ENCODE measurements at regions not wholly inside any gene's neighbourhood (a gene's known extent, or its start where the extent isn't known, plus 50 kb on each side); places are given as distances from the start of the nearest gene placed in this dataset.

GRCh38 chr18:75521816-75522215 is 94.3 kb upstream of the SMIM21 start:
- no peak for DNase-seq
- no peaks in the 10 kb centered on the region for H3K4me1 Mint-ChIP-seq (ENCODE audit: low read depth)
- H3K9me3 Mint-ChIP-seq: no peaks in the 10 kb centered on the region
- no peaks in the 10 kb centered on the region for H3K36me3 Mint-ChIP-seq
- CTCF ChIA-PET: no interaction called here
- no peak overlapping the region for H3K4me3 Mint-ChIP-seq
- H3K27ac Mint-ChIP-seq: no peak overlapping the region
- peaks cover 12% of the 10 kb centered on the region for H3K27me3 Mint-ChIP-seq
- intact Hi-C loops (cut with micrococcal nuclease): no loop called here
- POLR2A ChIA-PET: no interaction called here

GRCh38 chr18:75518007-75518406 is 90.5 kb upstream of the SMIM21 start:
- H3K9me3 Mint-ChIP-seq: no peaks in the 10 kb centered on the region
- POLR2A ChIA-PET: no interaction called here
- intact Hi-C loops (cut with micrococcal nuclease): no loop called here
- H3K4me1 Mint-ChIP-seq (ENCODE audit: low read depth): no peaks in the 10 kb centered on the region
- H3K27ac Mint-ChIP-seq: no peak overlapping the region
- no peaks in the 10 kb centered on the region for H3K36me3 Mint-ChIP-seq
- DNase-seq: no peak
- no peak overlapping the region for H3K4me3 Mint-ChIP-seq
- peaks cover 4% of the 10 kb centered on the region for H3K27me3 Mint-ChIP-seq
- CTCF ChIA-PET: no interaction called here

DNA sequence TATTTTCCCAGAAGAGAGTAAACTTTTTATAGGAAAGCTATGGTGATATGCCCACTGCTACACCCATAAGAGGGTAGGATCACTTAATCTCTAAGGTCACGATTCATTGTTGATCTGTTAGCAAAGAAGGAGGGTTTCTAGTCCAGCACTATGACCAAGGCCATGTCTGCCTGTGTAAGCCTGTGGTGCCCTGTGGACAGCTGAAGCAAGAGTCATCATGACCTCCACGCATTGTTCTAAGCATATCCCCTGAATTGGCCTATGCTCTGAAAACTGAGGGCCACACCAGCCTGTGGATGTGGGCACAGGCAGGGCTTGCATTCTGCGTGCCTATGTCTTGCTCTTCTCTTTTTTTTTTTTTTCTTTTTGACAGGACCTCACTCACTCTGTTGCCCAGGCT is 89.8 kb upstream of the SMIM21 start:
- H3K4me3 Mint-ChIP-seq: no peak overlapping the region
- H3K27me3 Mint-ChIP-seq: peaks cover 4% of the 10 kb centered on the region
- POLR2A ChIA-PET: no interaction called here
- H3K9me3 Mint-ChIP-seq: peaks cover 6% of the 10 kb centered on the region
- DNase-seq: no peak
- no peaks in the 10 kb centered on the region for H3K4me1 Mint-ChIP-seq (ENCODE audit: low read depth)
- CTCF ChIA-PET: no interaction called here
- H3K27ac Mint-ChIP-seq: no peak overlapping the region
- intact Hi-C loops (cut with micrococcal nuclease): no loop called here
- H3K36me3 Mint-ChIP-seq: no peaks in the 10 kb centered on the region

GRCh38 chr18:75507636-75508035 is 80.1 kb upstream of the SMIM21 start:
- no peak overlapping the region for H3K27ac Mint-ChIP-seq
- intact Hi-C loops (cut with micrococcal nuclease): no loop called here

GRCh38 chr18:75506913-75507312 is 79.4 kb upstream of the SMIM21 start:
- no peak for DNase-seq
- no peak overlapping the region for H3K27ac Mint-ChIP-seq
- no peaks in the 10 kb centered on the region for H3K36me3 Mint-ChIP-seq
- H3K9me3 Mint-ChIP-seq: peaks cover 2% of the 10 kb centered on the region
- ChIA-PET POLR2A (no interaction called here), CTCF (no interaction called here)
- intact Hi-C loops (cut with micrococcal nuclease): no loop called here
- no peaks in the 10 kb centered on the region for H3K4me1 Mint-ChIP-seq (ENCODE audit: low read depth)
- H3K27me3 Mint-ChIP-seq: peaks cover 16% of the 10 kb centered on the region
- no peak overlapping the region for H3K4me3 Mint-ChIP-seq

More at GRCh38 chr18:75507636-75508035, 80.1 kb upstream of the SMIM21 start:
- ChIA-PET POLR2A (no interaction called here), CTCF (no interaction called here)
- Mint-ChIP-seq H3K9me3 (peaks cover 9% of the 10 kb centered on the region), H3K36me3 (peaks cover 1% of the 10 kb centered on the region), H3K4me1 (ENCODE audit: low read depth) (no peaks in the 10 kb centered on the region), H3K27me3 (peaks cover 16% of the 10 kb centered on the region), H3K4me3 (no peak overlapping the region)
- DNase-seq: no peak

DNA sequence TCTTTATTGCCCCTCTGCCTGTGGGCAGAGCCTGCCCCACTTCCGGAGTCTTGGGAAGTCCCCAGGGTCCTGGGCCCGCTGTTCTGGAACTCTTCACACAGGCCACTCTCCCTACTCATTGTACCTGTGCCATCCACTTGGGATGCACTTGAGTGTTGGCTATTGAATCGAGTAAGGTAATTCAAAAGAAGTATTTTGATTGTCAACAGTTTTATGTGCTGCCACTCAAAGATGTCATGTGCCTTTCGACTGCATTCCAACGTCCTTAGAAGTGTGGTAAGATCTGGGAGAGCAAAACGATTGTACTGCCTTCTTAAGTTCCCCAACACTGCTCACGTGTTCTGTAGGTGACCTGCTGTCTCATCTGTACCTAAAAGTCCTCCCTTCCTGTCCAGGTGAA is 77.0 kb upstream of the SMIM21 start:
- Mint-ChIP-seq H3K4me1 (ENCODE audit: low read depth) (no peaks in the 10 kb centered on the region), H3K9me3 (no peaks in the 10 kb centered on the region), H3K27me3 (peaks cover 18% of the 10 kb centered on the region), H3K27ac (no peak overlapping the region), H3K4me3 (no peak overlapping the region), H3K36me3 (no peaks in the 10 kb centered on the region)
- intact Hi-C loops (cut with micrococcal nuclease): no loop called here
- DNase-seq: no peak
- ChIA-PET CTCF (no interaction called here), POLR2A (no interaction called here)

DNA sequence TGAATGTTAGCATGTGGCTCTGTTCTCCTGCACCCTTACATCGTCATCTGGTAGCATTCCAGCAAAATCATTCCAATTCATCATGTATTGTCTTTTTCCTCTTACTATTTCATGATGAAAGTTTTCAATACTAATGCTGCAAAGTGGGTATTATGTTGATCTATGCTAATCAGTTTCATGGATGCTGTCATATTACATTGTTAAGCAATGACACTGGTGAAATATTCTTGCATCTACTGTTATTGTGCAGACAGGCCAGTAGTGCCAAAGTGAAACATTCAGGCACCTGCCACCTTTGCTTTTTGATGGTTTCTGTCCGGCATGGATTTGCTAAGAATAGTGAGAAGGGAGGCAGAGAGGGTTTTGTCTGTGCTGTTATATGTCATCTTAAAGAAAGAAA is 76.1 kb upstream of the SMIM21 start:
- no peak for DNase-seq
- Mint-ChIP-seq H3K36me3 (no peaks in the 10 kb centered on the region), H3K27me3 (peaks cover 21% of the 10 kb centered on the region), H3K27ac (no peak overlapping the region), H3K4me1 (ENCODE audit: low read depth) (no peaks in the 10 kb centered on the region), H3K9me3 (no peaks in the 10 kb centered on the region), H3K4me3 (no peak overlapping the region)
- intact Hi-C loops (cut with micrococcal nuclease): no loop called here
- POLR2A ChIA-PET: no interaction called here
- CTCF ChIA-PET: no interaction called here

DNA sequence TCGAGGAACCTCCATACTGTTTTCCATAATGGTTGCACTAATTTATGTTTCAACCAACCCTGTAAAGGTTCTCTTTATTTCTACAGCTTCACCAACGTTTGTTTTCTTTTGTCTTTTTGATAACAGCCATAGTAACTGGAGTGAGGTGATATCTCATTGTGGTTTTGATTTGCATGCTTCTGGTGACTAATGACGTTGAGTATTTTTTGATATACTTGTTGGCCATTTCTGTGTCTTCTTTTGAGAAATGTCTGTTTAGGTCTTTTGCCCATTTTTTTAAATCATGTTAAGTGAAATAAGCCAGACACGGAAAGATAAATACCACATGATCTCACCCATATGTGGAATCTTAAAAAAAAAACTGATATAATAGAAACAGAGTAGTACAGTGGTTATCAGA is 74.8 kb upstream of the SMIM21 start:
- peaks cover 23% of the 10 kb centered on the region for H3K27me3 Mint-ChIP-seq
- H3K27ac Mint-ChIP-seq: no peak overlapping the region
- CTCF ChIA-PET: no interaction called here
- no peak for DNase-seq
- H3K4me3 Mint-ChIP-seq: no peak overlapping the region
- POLR2A ChIA-PET: no interaction called here
- no peaks in the 10 kb centered on the region for H3K9me3 Mint-ChIP-seq
- no peaks in the 10 kb centered on the region for H3K4me1 Mint-ChIP-seq (ENCODE audit: low read depth)
- intact Hi-C loops (cut with micrococcal nuclease): no loop called here
- no peaks in the 10 kb centered on the region for H3K36me3 Mint-ChIP-seq

- Mint-ChIP-seq H3K27ac (no peak overlapping the region), H3K36me3 (no peaks in the 10 kb centered on the region), H3K27me3 (peaks cover 22% of the 10 kb centered on the region), H3K4me1 (ENCODE audit: low read depth) (no peaks in the 10 kb centered on the region), H3K4me3 (no peak overlapping the region), H3K9me3 (no peaks in the 10 kb centered on the region)
- DNase-seq: no peak
- ChIA-PET POLR2A (no interaction called here), CTCF (interaction anchor here (1.4 kb wide), 1 partner anchor 21 kb away, joined by 4 read pairs; no protein-coding TSS in a partner anchor)
- intact Hi-C loops (cut with micrococcal nuclease): no loop called here
Observed at GRCh38 chr18:75500545-75500944, 73.0 kb upstream of the SMIM21 start.

DNA sequence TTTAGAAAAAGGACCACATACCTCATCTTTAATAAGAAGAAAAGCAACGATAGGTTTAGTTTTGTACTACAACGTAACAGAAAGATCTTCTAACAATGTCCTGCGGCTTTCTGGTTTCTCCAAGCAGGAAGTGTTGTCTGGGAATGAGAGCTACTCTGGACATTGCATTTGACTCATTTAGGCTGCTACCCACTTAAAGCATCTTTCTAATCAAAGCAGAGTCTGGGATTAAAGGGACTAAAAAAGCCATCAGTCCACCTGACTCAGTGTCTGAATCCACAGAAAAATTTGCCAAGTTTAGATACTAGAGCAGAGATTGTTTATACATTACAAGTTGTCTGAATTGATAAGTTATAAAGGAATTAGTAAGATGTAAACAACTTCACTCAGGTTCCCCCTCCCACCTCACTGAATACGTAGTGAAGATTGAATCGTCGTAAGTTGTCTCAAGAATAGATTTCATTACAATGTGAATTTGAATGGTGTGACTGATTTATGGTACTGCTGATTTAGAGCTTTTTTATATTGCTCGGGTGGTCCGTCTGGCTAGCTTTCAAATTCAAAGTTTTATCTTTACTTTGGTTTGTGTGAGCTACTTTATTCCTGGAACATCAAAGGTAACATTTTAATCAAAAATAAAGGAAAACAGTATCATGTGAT is 70.2 kb upstream of the SMIM21 start:
- intact Hi-C loops (cut with micrococcal nuclease): no loop called here
- DNase-seq: no peak
- Mint-ChIP-seq H3K4me3 (no peak overlapping the region), H3K4me1 (ENCODE audit: low read depth) (no peaks in the 10 kb centered on the region), H3K36me3 (no peaks in the 10 kb centered on the region), H3K27me3 (peaks cover 21% of the 10 kb centered on the region), H3K9me3 (no peaks in the 10 kb centered on the region), H3K27ac (no peak overlapping the region)
- ChIA-PET CTCF (no interaction called here), POLR2A (no interaction called here)

DNA sequence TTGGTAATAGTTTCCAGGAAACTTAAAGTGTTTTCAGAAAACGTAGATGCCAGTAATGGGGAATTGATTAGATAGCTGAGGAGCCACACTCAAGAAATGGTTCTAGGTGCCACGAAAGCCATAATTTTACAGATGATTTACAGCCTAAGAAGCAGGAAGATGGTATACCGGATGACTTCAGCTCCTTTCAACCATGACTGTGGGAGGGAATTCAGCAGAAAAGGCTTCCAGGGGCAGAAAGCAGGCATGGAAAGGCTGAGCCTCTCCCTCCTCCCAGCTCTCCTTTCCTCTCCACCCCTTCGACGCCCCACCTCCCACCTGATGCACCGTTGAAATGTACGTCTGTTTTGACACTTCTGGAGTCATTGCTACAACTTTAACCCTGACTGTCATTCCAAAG is 68.6 kb upstream of the SMIM21 start:
- POLR2A ChIA-PET: no interaction called here
- H3K27ac Mint-ChIP-seq: no peak overlapping the region
- CTCF ChIA-PET: interaction anchor here (1.9 kb wide), 1 partner anchor 17 kb away, joined by 6 read pairs; no protein-coding TSS in a partner anchor
- H3K4me3 Mint-ChIP-seq: no peak overlapping the region
- no peak for DNase-seq
- H3K9me3 Mint-ChIP-seq: no peaks in the 10 kb centered on the region
- no peaks in the 10 kb centered on the region for H3K36me3 Mint-ChIP-seq
- intact Hi-C loops (cut with micrococcal nuclease): no loop called here
- H3K4me1 Mint-ChIP-seq (ENCODE audit: low read depth): no peaks in the 10 kb centered on the region
- H3K27me3 Mint-ChIP-seq: peaks cover 21% of the 10 kb centered on the region

DNA sequence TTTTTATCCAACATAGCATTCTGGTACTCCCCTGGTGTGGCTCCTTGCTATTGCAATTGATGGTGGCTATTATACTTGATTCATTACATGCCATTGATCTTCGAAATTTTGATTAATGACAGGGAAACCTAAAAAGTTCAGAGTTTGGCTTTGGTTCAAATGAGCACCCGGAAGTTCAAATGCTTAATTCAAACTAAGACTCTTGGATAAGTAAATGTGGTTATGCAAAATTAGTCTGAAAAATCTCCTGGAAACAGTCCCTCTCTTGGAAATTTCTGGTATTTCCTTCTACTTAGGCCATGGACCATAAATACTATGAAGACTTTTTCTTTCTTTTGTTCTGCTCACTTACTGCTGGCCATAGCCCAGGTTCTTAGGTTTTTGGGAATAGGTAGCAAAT is 65.3 kb upstream of the SMIM21 start:
- H3K27me3 Mint-ChIP-seq: peaks cover 16% of the 10 kb centered on the region
- CTCF ChIA-PET: no interaction called here
- H3K27ac Mint-ChIP-seq: no peak overlapping the region
- H3K9me3 Mint-ChIP-seq: no peaks in the 10 kb centered on the region
- POLR2A ChIA-PET: no interaction called here
- no peak for DNase-seq
- H3K4me1 Mint-ChIP-seq (ENCODE audit: low read depth): no peaks in the 10 kb centered on the region
- no peaks in the 10 kb centered on the region for H3K36me3 Mint-ChIP-seq
- H3K4me3 Mint-ChIP-seq: no peak overlapping the region
- intact Hi-C loops (cut with micrococcal nuclease): no loop called here

DNA sequence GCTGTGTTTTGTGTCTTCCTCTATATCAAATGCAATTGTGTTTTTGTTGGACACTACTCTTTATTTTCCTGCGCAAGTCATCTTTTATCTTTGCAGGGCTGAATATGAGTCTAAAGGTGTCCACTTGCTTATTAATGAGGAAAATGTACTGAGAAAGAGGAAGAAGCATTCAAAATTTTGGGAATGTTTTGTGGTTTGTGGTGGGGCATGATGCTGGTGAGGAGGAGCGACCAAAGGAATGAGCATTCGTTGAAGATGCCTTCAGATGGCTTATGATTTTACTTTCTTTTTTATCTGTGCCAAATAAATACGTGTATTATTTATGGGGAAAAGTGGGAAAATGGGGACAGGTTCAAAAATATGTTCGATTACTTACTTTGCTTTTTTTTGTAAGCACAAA is 63.9 kb upstream of the SMIM21 start:
- no peak overlapping the region for H3K4me3 Mint-ChIP-seq
- no peaks in the 10 kb centered on the region for H3K9me3 Mint-ChIP-seq
- POLR2A ChIA-PET: no interaction called here
- H3K4me1 Mint-ChIP-seq (ENCODE audit: low read depth): no peaks in the 10 kb centered on the region
- no peaks in the 10 kb centered on the region for H3K36me3 Mint-ChIP-seq
- H3K27me3 Mint-ChIP-seq: peaks cover 19% of the 10 kb centered on the region
- no peak for DNase-seq
- no peak overlapping the region for H3K27ac Mint-ChIP-seq
- CTCF ChIA-PET: no interaction called here
- intact Hi-C loops (cut with micrococcal nuclease): no loop called here
